ENCODE measurements at regions not wholly inside any gene's neighbourhood (a gene's known extent, or its start where the extent isn't known, plus 50 kb on each side); places are given as distances from the start of the nearest gene placed in this dataset.

- intact Hi-C loops (cut with micrococcal nuclease), result no loop called here
- no peaks in the 10 kb centered on the region for H3K79me2 ChIP-seq (ENCODE audit: control insufficient read depth, insufficient read depth, low read length)
- FAIRE-seq (no peak), ATAC-seq (no peak), DNase-seq (ENCODE audit: extremely low read depth in 1 of 4, low spot score in 3 of 4) (no peak)
- H4K20me1 ChIP-seq (replicated peaks; ENCODE audit: control insufficient read depth, insufficient read depth, low read length), result no peaks in the 10 kb centered on the region
- no peaks in the 10 kb centered on the region for H3K9me3 ChIP-seq (replicated peaks; ENCODE audit: control insufficient read depth, insufficient read depth, low read depth, low read length)
- CTCF ChIA-PET (ENCODE audit: low intra/inter-chr PET ratio), result no interaction called here
- in situ Hi-C loops (cut with MboI), result no loop called here
- H3K4me1 ChIP-seq (replicated peaks in 1 of 2; ENCODE audit: control insufficient read depth in 2 of 2, insufficient read depth in 2 of 2, low read length in 2 of 2), result peaks cover 3 to 19% of the 10 kb centered on the region in 2 experiments; a peak in 4 of 5 replicates
- no peak overlapping the region for H3K4me3 ChIP-seq
- no TSS peak for BruUV-seq (replicated peaks)
- POLR2A ChIA-PET, result no interaction called here
- H3K4me2 ChIP-seq (ENCODE audit: insufficient read depth, low read length), result no peak overlapping the region
- H3K9me1 ChIP-seq (ENCODE audit: control insufficient read depth, insufficient read depth, low read length), result no peaks in the 10 kb centered on the region
- no peaks in the 10 kb centered on the region for H3K27me3 ChIP-seq (ENCODE audit: control insufficient read depth in 2 of 2, insufficient read depth in 2 of 2, low read length in 2 of 2)
- H3K9ac ChIP-seq (ENCODE audit: insufficient read depth in 1 of 2, low read depth in 2 of 2, low read length in 2 of 2), result no peak overlapping the region
- H3K27ac ChIP-seq (ENCODE audit: extremely low read depth, low read depth, low read length), result no peak overlapping the region
- no peak overlapping the region for H2AFZ ChIP-seq (ENCODE audit: low read depth, low read length)
- H3K36me3 ChIP-seq (ENCODE audit: control insufficient read depth, insufficient read depth, low read length), result no peaks in the 10 kb centered on the region
- TF ChIP-seq ZNF253 (CRISPR knock-in tag; conservative IDR thresholded peaks at IDR 0.05), result no peak
- no peak for TF ChIP-seq ZMIZ1 (IDR thresholded peaks at IDR 0.05; ENCODE audit: low read depth in 2 of 2, low read length in 2 of 2)
- TF ChIP-seq ZNF449 (CRISPR knock-in tag; IDR thresholded peaks at IDR 0.05), result no peak
- no peak for TF ChIP-seq NFYB (IDR thresholded peaks at IDR 0.05; ENCODE audit: extremely low read depth, insufficient read length)
- no peak for TF ChIP-seq PHF20 (IDR thresholded peaks at IDR 0.05; ENCODE audit: partially characterized antibody)
- TF ChIP-seq NFRKB (IDR thresholded peaks at IDR 0.05; ENCODE audit: low read depth), result no peak
- no peak for TF ChIP-seq PTBP1 (IDR thresholded peaks at IDR 0.05; ENCODE audit: low read depth, low read length)
- no peak for TF ChIP-seq MEIS2 (IDR thresholded peaks at IDR 0.05; ENCODE audit: partially characterized antibody)
- no peak for TF ChIP-seq ATF1 (CRISPR knock-in tag; IDR thresholded peaks at IDR 0.05)
- TF ChIP-seq ATF1 (tag; IDR thresholded peaks at IDR 0.05), result no peak
- no peak for TF ChIP-seq CCNT2 (IDR thresholded peaks at IDR 0.05; ENCODE audit: borderline replicate concordance, extremely low read depth, insufficient read length, low read depth, low read length)
- TF ChIP-seq GMEB1 (CRISPR knock-in tag; IDR thresholded peaks at IDR 0.05), result no peak
- TF ChIP-seq NBN (IDR thresholded peaks at IDR 0.05; ENCODE audit: low read depth), result no peak
- no peak for TF ChIP-seq ELK3 (CRISPR knock-in tag; IDR thresholded peaks at IDR 0.05)
- TF ChIP-seq PYGO2 (tag; IDR thresholded peaks at IDR 0.05), result no peak
Observed at GRCh38 chr2:196266351-196266750, 95.0 kb upstream of the STK17B start.
